ENCODE measurements at regions not wholly inside any gene's neighbourhood (a gene's known extent, or its start where the extent isn't known, plus 50 kb on each side); places are given as distances from the start of the nearest gene placed in this dataset.
"Not testable (repeated sequence)": the region's sequence is repeated elsewhere in the genome, so short reads cannot be mapped to it uniquely, and the experiment has no call there.

- in situ Hi-C loops (cut with HindIII; ENCODE audit: low sequenced_read_pairs): no loop called here
These were observed 419.1 kb upstream of the SGCG start for GRCh38 chr13:22761709-22762108.

- in situ Hi-C loops (cut with HindIII; ENCODE audit: low sequenced_read_pairs): no loop called here
These were observed 415.2 kb upstream of the SGCG start for GRCh38 chr13:22765547-22765946.

DNA sequence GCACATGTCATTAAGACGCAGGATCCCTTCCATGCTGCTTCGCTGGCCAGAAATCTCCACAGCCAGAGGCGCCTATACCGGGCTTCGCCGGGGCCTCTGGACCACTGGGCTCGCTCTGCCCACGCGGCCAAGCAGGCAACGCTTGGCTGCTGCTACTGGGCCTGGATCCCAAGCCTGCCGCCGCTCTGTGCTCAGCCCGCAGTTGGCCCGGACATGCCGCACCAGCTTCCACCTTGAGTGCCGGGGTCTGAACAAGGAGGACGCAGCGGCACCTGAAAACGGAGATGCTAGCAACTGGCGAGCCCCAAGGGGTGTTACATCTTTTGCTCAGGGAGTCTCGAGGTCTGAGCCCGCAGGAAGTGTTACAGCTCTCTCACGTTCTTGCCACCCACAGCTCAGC, 409.9 kb upstream of the SGCG start:
- in situ Hi-C loops (cut with HindIII; ENCODE audit: low sequenced_read_pairs): no loop called here

GRCh38 chr13:22773465-22773864, 407.3 kb upstream of the SGCG start:
- in situ Hi-C loops (cut with HindIII; ENCODE audit: low sequenced_read_pairs): no loop called here

- in situ Hi-C loops (cut with HindIII; ENCODE audit: low sequenced_read_pairs): no loop called here
These were observed 404.2 kb upstream of the SGCG start for GRCh38 chr13:22776394-22777186.

DNA sequence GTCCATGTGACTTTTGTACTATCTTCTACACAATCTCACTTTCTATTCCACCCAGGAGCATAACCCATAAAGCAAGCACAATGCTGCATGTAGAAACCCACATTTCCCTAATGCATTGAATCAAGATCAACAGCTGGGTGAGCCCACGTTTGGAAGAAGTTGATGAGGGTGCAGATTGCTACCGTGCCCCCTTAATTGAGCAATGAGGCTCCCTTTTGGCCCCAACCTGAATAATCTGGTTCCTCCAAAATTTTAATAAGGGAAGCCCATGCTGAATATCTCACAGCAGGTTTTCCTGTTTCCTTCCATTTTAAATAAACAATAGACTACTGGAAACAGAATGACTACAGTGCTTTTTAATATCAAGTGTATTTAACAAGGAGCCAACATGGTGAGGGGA, 403.6 kb upstream of the SGCG start:
- in situ Hi-C loops (cut with HindIII; ENCODE audit: low sequenced_read_pairs): no loop called here

GRCh38 chr13:22789027-22789593, 391.7 kb upstream of the SGCG start:
- in situ Hi-C loops (cut with HindIII; ENCODE audit: low sequenced_read_pairs): no loop called here

DNA sequence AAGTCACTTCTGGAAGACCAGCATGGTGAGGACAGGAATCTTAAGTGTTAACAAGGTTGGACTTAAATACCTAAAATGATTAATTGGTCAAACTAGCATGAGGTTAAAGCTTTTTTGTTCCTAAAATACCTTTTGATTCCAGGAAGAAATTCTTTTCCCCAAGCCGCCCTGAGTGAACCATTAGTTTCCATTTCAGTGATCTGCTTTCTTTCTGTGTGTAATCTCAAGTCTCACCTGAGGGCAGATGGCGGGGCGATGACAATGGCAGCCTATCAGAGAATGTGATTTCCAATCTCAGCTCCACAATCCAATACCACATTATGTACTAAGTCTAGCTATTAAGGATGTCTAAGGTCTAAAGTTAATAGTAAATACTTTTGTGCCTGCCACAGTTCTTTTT, 390.9 kb upstream of the SGCG start:
- in situ Hi-C loops (cut with HindIII; ENCODE audit: low sequenced_read_pairs): loop anchor here (10.0 kb wide), 1 partner anchor 1145 kb away; no protein-coding TSS in a partner anchor

DNA sequence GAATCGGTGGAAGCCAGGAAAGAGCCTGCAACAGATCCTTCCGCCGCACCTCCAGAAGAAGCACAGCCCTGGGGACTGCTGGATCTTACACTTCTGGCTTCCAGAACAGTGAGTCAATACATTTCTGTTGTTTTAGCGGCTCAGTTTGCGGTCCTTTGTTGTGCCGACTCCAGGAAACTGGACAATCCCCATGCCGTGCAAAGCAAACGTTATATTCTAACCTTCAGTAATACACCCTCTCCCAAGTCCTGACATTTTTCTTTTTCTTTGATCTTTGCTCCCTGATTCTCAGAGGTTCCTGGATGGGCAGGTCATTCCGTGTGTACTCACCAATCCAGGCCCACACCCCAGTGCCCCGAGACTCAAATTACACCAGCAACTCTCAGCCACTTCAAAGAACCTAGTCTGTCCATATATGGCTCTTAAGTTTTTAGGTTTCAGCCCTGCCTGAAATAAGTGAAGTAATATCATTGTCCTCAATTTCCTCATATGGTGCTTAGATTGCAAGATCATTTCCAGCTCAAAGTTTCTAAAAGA, 387.1 kb upstream of the SGCG start:
- in situ Hi-C loops (cut with HindIII; ENCODE audit: low sequenced_read_pairs): loop anchor here (10.0 kb wide), 1 partner anchor 1149 kb away; no protein-coding TSS in a partner anchor

DNA sequence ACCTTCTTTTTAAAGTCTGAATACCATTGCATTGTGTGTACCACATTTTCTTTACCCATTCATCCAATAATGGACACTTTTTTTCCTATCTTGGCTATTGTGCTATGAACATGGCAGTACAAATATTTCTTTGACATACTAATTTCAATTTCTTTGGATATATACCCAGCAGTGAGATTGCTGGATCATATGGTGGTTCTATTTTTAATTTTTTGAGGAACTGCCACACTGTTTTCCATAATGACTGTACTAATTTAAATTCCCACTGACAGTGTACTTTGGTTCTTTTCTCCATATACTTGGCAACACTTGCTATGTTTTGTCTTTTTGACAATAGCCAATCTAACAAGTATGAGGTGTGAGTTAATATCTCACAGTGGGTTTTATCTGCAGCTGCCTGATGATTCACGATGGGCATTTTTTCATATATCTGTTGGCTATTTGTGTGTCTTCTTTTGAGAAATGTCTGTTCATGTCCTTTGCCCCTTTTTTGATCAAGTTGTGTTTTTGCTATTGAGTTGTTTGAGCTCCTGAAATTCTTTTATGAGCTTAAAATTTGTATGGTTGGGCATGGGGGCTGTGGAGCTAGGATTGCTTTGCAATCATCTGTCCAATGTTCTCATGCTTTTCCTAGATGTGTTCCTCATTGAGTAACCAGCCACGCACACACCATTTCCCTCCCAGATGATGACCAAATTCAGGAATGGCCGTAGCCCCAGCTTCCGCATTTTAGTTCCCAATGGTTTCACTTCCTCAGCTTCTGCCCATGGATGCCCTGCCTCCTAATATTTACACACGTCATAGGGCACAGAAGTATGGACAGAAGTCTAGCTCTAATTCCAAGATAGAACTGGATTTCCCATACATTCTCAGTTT, 380.0 kb upstream of the SGCG start:
- in situ Hi-C loops (cut with HindIII; ENCODE audit: low sequenced_read_pairs): no loop called here

DNA sequence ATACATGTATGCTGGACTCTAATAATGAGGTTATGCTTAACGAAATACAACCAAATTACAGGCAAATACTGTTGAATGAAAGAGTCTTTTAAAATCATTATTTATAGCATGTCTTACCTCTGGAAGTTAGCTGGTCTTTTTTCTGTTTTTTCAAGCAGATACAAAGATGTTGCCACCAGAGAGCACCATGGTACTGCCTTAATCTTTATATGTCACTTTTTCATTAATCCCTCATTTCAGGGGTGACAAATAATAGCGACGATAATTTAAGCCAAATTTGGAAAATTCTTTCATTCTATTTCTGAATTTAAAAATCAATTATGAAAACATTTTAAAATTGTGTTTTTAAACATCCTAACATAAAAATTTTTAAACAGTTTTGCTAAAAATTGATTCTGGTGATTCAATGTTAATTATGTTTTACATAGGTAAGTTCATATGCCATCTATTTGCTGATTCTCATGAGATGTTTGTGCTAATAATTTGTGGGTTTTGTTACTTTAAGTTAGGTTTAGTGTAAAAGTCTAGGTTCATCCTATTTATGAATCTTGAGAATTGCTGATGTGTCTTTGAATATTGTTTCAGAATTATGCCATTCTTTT, 379.3 kb upstream of the SGCG start:
- in situ Hi-C loops (cut with HindIII; ENCODE audit: low sequenced_read_pairs): no loop called here

GRCh38 chr13:22812793-22813192, 368.0 kb upstream of the SGCG start:
- in situ Hi-C loops (cut with HindIII; ENCODE audit: low sequenced_read_pairs): no loop called here

DNA sequence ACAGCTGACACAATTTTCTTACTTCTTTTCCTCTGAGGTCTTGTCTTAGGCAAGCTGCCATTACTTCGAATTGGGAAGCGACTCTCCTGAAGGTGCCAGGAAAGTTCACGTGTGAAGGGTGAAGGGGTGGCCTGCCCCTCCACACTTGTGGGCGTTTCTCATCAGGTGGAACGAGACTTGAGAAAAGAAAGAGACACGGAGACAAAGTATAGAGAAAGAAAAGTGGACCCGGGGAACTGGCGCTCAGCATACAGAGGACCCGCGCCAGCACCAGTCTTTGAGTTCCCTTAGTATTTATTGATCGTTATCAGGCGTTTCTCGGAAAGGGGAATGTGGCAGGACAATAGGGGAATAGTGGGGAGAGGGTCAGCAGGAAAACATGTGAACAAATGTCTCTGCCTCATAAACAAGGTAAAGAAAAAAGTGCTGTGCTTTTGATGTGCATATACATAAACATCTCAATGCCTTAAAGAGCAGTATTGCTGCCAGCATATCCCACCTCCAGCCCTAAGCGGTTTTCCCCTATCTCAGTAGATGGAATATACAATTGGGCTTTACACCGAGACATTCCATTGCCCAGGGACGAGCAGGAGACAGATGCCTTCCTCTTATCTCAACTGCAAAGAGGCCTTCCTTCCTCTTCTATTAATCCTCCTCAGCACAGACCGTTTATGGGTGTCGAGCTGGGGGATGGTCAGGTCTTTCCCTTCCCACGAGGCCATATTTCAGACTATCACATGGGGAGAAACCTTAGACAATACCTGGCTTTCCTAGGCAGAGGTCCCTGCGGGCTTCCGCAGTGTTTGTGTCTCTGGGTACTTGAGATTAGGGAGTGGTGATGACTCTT, 367.0 kb upstream of the SGCG start:
- in situ Hi-C loops (cut with HindIII; ENCODE audit: low sequenced_read_pairs): not testable (repeated sequence)

DNA sequence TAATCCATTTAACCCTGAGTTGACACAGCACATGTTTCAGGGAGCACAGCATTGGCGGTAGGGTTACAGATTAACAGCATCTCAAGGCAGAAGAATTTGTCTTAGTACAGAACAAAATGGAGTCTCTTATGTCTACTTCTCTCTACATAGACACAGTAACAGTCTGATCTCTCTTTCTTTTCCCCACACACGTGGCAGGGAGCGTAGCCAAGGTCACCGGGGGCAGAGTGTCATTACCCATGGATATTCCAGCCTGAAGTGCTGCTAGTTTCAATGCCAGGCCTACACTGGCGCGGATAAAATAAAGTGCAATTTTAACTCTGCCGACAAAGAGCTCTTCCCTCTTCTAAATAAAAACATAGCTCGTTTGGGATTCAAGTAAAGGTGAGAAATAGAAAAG, 366.3 kb upstream of the SGCG start:
- in situ Hi-C loops (cut with HindIII; ENCODE audit: low sequenced_read_pairs): not testable (repeated sequence)

GRCh38 chr13:22821589-22821988, 359.2 kb upstream of the SGCG start:
- in situ Hi-C loops (cut with HindIII; ENCODE audit: low sequenced_read_pairs): no loop called here

- in situ Hi-C loops (cut with HindIII; ENCODE audit: low sequenced_read_pairs): no loop called here
These were observed 355.6 kb upstream of the SGCG start for GRCh38 chr13:22825186-22825585.

GRCh38 chr13:22828081-22828480, 352.7 kb upstream of the SGCG start:
- in situ Hi-C loops (cut with HindIII; ENCODE audit: low sequenced_read_pairs): no loop called here

GRCh38 chr13:22836475-22836874, 344.3 kb upstream of the SGCG start:
- in situ Hi-C loops (cut with HindIII; ENCODE audit: low sequenced_read_pairs): no loop called here

- in situ Hi-C loops (cut with HindIII; ENCODE audit: low sequenced_read_pairs): no loop called here
These were observed 342.7 kb upstream of the SGCG start for GRCh38 chr13:22837980-22838647.

All from DLD1 (cell line).